DND-41 (cell line): ENCODE measurements at regions not wholly inside any gene's neighbourhood (a gene's known extent, or its start where the extent isn't known, plus 50 kb on each side); places are given as distances from the start of the nearest gene placed in this dataset.
"Not testable (repeated sequence)": the region's sequence is repeated elsewhere in the genome, so short reads cannot be mapped to it uniquely, and the experiment has no call there.

Source experiments
- CTCF ChIP-seq: IDR thresholded peaks from 2 replicates; pipeline ENCODE4 v1.5.1; 2012; ENCODE audit warnings: borderline replicate concordance, low read length, moderate library complexity, mild to moderate bottlenecking; ENCODE audit not compliant: poor library complexity, severe bottlenecking; ENCODE audit errors: extremely low read depth
- EZH2 ChIP-seq: IDR thresholded peaks from 3 replicates; pipeline ENCODE4 v1.6.1; 2012; ENCODE audit warnings: borderline replicate concordance, low read depth, mild to moderate bottlenecking, moderate library complexity, low read length, inconsistent platforms; ENCODE audit not compliant: severe bottlenecking

GRCh38 chr1:157196670-157197456 is 58.7 kb upstream of the ETV3 start:
- peak; percentile 40 for TF ChIP-seq CTCF
- TF ChIP-seq EZH2: not testable (repeated sequence)
